ENCODE measurements at regions not wholly inside any gene's neighbourhood (a gene's known extent, or its start where the extent isn't known, plus 50 kb on each side); places are given as distances from the start of the nearest gene placed in this dataset.

- TF ChIP-seq CTCF (IDR thresholded peaks at IDR 0.05): no peak
- TF ChIP-seq POLR2A (IDR thresholded peaks at IDR 0.05): no peak
- no peak for TF ChIP-seq POLR2AphosphoS5 (IDR thresholded peaks at IDR 0.05)
These were observed 179.2 kb downstream of the KCNS3 start for GRCh38 chr2:18057657-18058056.
